Stomach (tissue), 8 donors: ENCODE measurements at regions not wholly inside any gene's neighbourhood (a gene's known extent, or its start where the extent isn't known, plus 50 kb on each side); places are given as distances from the start of the nearest gene placed in this dataset.

Source experiments
- DNase-seq, 2 donors: peaks; one replicate each; pipeline versions ENCODE4 v3.0.0 to v3.0.0-alpha.2; 2013 to 2019
- H3K27ac ChIP-seq, 5 donors: fragments of 200-600 bp in 4 of 5; sonication (generic) in 4 of 5; one replicate each; pipeline ENCODE4 v1.5.1; 2013 to 2019; ENCODE audit warnings: mild to moderate bottlenecking in 1 of 5, moderate library complexity in 1 of 5
- H3K27me3 ChIP-seq, 3 donors: fragments of 200-600 bp; sonication (generic); one replicate each; pipeline ENCODE4 v1.5.1; 2017 to 2019; ENCODE audit warnings: mixed run types in 1 of 3
- H3K36me3 ChIP-seq, 4 donors: fragments of 200-600 bp; sonication (generic); 1 replicate in 3 of 4; 2 replicates in 1 of 4; pipeline ENCODE4 v1.5.1; 2016 to 2019
- H3K4me1 ChIP-seq, 4 donors: fragments of 200-600 bp; sonication (generic); one replicate each; pipeline ENCODE4 v1.5.1; 2016 to 2019
- H3K4me3 ChIP-seq, 4 donors: fragments of 200-600 bp; sonication (generic) in 3 of 4; one replicate each; pipeline ENCODE4 v1.5.1; 2016 to 2019; ENCODE audit warnings: mild to moderate bottlenecking in 1 of 4
- H3K9me3 ChIP-seq, 4 donors: fragments of 200-600 bp; sonication (generic); one replicate each; pipeline ENCODE4 v1.5.1; 2016 to 2019
- EP300 ChIP-seq: sonication (generic); formaldehyde crosslinking; IDR thresholded peaks from one replicate; pipeline ENCODE4 v1.6.1; 2017; ENCODE audit warnings: antibody characterized with exemption
- POLR2A ChIP-seq, 4 donors: fragments of 450-650 bp; IDR thresholded peaks; one replicate each; pipeline ENCODE4 v1.6.1; 2016; ENCODE audit warnings: antibody characterized with exemption in 4 of 4, control low read depth in 2 of 4, mild to moderate bottlenecking in 1 of 4, moderate library complexity in 1 of 4
- POLR2AphosphoS5 ChIP-seq, 3 donors: sonication (generic); formaldehyde crosslinking; IDR thresholded peaks; one replicate each; pipeline ENCODE4 v1.6.1; 2016; ENCODE audit warnings: antibody characterized with exemption in 3 of 3
- WGBS, 5 donors: extraction: QIAGEN DNeasy Blood & Tissue Kit in 3 of 5; methylation state at CpG; one replicate each; pipeline versions ENCODE4 v1.1.5 to v1.1.7; 2013 to 2018; 5-methylcytosine and 5-hydroxymethylcytosine counted together
- intact Hi-C: fragments of 100-400 bp; cut with DNase I; formaldehyde crosslinking; loops from one replicate; pipeline ENCODE4 v1.15.1; 2023; ENCODE audit warnings: low total_unique reads
- TF ChIP-seq, protein P1 (sequence below), 7 experiments: fragments of 450-650 bp in 4 of 7; fragments of 200-600 bp in 3 of 7; sonication (generic) in 3 of 7; IDR thresholded peaks; one replicate each; pipeline ENCODE4 v1.5.1; 2016 to 2019; ENCODE audit warnings: antibody characterized with exemption in 7 of 7, control low read depth in 2 of 7, mild to moderate bottlenecking in 1 of 7
- donor health status: healthy with polysubstance abuse.
- donor health status: Bipolar disorder and iron deficiency.
- donor health status: healthy.

DNA sequence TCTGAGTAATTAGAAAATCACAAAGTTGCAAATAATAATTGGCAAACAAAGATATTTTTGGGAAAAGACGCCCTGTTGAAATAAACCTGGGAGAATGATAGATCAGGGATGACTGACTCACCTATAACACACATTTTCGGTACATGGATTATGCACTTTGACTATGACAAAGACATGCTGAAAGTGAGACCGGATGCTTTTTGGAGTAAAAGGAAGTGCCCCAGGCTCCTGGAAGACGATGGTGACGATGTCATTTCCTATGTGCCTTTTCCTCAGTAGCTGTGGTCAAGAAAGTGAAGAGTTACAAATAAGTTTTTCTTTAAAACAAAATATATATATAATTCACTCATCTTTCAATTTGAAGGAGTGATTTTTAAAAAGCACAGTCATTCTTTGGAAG, 158.7 kb downstream of the SIPA1L2 start:
- H3K36me3 ChIP-seq: peaks cover 0 to 16% (median 3%) of the 10 kb centered on the region in 4 donors
- H3K27ac ChIP-seq: no peak overlapping the region
- intact Hi-C loops: no loop called here
- H3K27me3 ChIP-seq: no peaks in the 10 kb centered on the region
- DNase-seq: no peak
- peaks cover 0 to 20% (median 0%) of the 10 kb centered on the region in 4 donors for H3K4me1 ChIP-seq
- TF ChIP-seq EP300: no peak
- TF ChIP-seq, protein P1, sequence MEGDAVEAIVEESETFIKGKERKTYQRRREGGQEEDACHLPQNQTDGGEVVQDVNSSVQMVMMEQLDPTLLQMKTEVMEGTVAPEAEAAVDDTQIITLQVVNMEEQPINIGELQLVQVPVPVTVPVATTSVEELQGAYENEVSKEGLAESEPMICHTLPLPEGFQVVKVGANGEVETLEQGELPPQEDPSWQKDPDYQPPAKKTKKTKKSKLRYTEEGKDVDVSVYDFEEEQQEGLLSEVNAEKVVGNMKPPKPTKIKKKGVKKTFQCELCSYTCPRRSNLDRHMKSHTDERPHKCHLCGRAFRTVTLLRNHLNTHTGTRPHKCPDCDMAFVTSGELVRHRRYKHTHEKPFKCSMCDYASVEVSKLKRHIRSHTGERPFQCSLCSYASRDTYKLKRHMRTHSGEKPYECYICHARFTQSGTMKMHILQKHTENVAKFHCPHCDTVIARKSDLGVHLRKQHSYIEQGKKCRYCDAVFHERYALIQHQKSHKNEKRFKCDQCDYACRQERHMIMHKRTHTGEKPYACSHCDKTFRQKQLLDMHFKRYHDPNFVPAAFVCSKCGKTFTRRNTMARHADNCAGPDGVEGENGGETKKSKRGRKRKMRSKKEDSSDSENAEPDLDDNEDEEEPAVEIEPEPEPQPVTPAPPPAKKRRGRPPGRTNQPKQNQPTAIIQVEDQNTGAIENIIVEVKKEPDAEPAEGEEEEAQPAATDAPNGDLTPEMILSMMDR (IDR thresholded peaks at IDR 0.05): no peak
- no peak for TF ChIP-seq POLR2AphosphoS5 (IDR thresholded peaks at IDR 0.05)
- no peak for TF ChIP-seq POLR2A (IDR thresholded peaks at IDR 0.05)
- H3K4me3 ChIP-seq: no peak overlapping the region
- H3K9me3 ChIP-seq: no peaks in the 10 kb centered on the region
- 74 to 87% (median 85%) methylated on average over 5 of the region's 5 CpGs for WGBS, 5 donors

DNA sequence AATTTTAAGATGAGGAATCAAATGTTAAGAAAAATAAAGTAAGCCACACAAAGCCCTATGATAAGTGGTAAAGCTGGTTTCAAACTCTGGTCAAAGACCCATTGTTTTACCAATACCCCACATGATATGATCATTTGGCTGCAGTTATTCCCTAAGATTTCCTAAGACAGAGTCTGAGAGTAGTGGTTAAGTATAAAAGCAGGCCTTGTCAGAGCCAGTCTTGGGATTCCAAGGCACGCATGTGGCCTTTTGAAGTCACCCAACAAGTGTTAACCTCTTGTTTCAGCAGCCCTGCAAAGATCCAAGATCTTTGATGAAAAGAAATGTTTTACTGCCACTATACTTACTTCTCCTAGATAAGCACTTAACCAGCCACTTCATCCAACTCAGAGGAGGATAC, 159.2 kb downstream of the SIPA1L2 start:
- Histone ChIP-seq H3K36me3 (peaks cover 0 to 17% (median 3%) of the 10 kb centered on the region in 4 donors), H3K27ac (no peak overlapping the region), H3K9me3 (no peaks in the 10 kb centered on the region), H3K27me3 (no peaks in the 10 kb centered on the region), H3K4me1 (peaks cover 0 to 20% (median 0%) of the 10 kb centered on the region in 4 donors), H3K4me3 (no peak overlapping the region)
- TF ChIP-seq, protein P1 (IDR thresholded peaks at IDR 0.05): no peak
- TF ChIP-seq POLR2A (IDR thresholded peaks at IDR 0.05) (no peak), POLR2AphosphoS5 (IDR thresholded peaks at IDR 0.05) (no peak), EP300 (no peak)
- intact Hi-C loops: no loop called here
- WGBS, 5 donors: 80 to 97% (median 89%) methylated on average over 1 of the region's 1 CpG
- DNase-seq: no peak

DNA sequence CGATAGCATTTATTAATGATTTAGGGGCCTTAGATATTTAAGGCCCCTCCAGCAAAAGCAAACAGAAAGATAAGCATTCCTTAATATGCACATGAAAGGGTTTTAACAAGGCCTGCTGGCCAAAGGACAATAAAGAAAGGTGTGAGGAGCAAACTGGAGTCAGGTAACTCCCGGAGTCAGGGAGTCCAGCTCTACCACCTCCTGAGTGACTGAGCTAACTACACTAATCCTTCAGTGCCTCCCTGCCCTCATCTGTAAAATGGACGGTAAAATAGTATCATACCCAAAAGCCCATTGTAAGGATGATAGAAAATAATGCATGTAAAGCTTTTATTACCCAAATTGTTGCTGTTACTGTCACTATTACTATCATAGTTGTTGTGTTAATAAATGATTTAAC, 161.7 kb downstream of the SIPA1L2 start:
- WGBS, 5 donors: 41 to 74% (median 61%) methylated on average over 3 of the region's 3 CpGs
- TF ChIP-seq, protein P1 (IDR thresholded peaks at IDR 0.05): no peak
- TF ChIP-seq EP300 (no peak), POLR2A (IDR thresholded peaks at IDR 0.05) (no peak), POLR2AphosphoS5 (IDR thresholded peaks at IDR 0.05) (no peak)
- intact Hi-C loops: no loop called here
- H3K4me3 ChIP-seq: no peak overlapping the region
- peaks cover 0 to 14% (median 3%) of the 10 kb centered on the region in 4 donors for H3K4me1 ChIP-seq
- no peak for DNase-seq
- H3K36me3 ChIP-seq: peaks cover 4 to 34% (median 13%) of the 10 kb centered on the region in 4 donors
- H3K9me3 ChIP-seq: no peaks in the 10 kb centered on the region
- no peaks in the 10 kb centered on the region for H3K27me3 ChIP-seq
- H3K27ac ChIP-seq: no peak overlapping the region

DNA sequence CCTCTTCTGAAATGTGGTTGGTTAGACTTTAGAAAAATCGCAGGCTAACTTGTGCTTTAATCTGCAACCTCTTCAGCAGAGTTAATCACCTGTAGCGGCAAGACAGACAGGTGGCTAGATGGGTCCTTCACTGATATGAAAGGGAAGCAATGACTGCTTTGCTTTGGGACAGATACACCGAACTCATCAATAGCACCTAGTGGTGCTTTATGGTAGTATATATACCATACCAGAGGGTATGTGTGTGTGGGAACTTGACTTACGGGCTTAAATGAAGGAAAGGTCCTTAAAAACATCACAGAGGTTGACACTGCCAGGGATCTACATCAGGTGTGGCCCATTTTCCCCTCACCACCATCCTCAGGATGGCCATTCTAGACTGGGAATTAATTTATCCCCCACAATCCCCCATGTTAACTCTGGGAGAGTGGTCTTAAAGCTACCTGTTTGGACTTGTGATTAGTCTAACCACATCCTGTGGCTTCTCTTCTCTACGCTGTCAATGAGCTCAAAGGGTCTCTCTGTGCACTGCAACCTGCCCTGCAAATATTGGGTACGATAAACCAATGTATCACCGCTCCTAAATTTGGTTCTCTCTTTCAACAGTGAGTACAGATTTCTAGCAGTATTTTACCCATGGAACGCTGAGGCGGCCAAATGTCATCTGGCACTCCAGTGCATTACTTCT, 162.7 kb downstream of the SIPA1L2 start:
- Histone ChIP-seq H3K27me3 (no peaks in the 10 kb centered on the region), H3K4me3 (no peak overlapping the region), H3K36me3 (peaks cover 4 to 40% (median 13%) of the 10 kb centered on the region in 4 donors), H3K4me1 (peaks cover 0 to 8% (median 2%) of the 10 kb centered on the region in 4 donors), H3K27ac (no peak overlapping the region), H3K9me3 (no peaks in the 10 kb centered on the region)
- no peak for DNase-seq
- TF ChIP-seq EP300 (no peak), POLR2AphosphoS5 (IDR thresholded peaks at IDR 0.05) (no peak), POLR2A (IDR thresholded peaks at IDR 0.05) (no peak)
- intact Hi-C loops: no loop called here
- 90 to 96% (median 94%) methylated on average over 9 of the region's 9 CpGs for WGBS, 5 donors

DNA sequence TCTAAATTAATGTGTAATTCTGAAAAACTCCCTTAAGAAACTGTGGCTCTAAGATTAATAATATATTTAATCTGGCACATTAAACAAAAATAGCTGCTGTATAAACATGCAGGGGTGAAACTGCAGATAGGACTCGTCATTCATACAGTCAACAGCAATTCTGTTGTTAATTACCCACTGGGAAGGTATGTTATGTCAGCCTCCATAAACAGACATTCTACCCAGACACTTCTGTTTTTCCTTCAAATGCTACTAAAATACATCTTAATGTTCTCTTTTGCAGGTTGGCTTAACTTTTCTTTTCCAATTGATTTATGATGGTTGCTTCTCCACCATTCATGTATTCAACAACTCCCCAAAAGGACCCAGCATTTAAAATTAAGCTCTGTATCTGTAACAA, 165.6 kb downstream of the SIPA1L2 start:
- 26 to 59% (median 33%) methylated on average over 1 of the region's 1 CpG for WGBS, 5 donors
- no peaks in the 10 kb centered on the region for H3K27me3 ChIP-seq
- no peak for DNase-seq
- peaks cover 0 to 8% (median 0%) of the 10 kb centered on the region in 4 donors for H3K4me1 ChIP-seq
- no peaks in the 10 kb centered on the region for H3K9me3 ChIP-seq
- H3K36me3 ChIP-seq: peaks cover 4 to 40% (median 18%) of the 10 kb centered on the region in 4 donors
- no peak for TF ChIP-seq POLR2A (IDR thresholded peaks at IDR 0.05)
- TF ChIP-seq, protein P1 (IDR thresholded peaks at IDR 0.05): no peak
- H3K4me3 ChIP-seq: no peak overlapping the region
- intact Hi-C loops: no loop called here
- H3K27ac ChIP-seq: no peak overlapping the region
